Thoracic aorta (tissue), 2 donors: ENCODE measurements at regions not wholly inside any gene's neighbourhood (a gene's known extent, or its start where the extent isn't known, plus 50 kb on each side); places are given as distances from the start of the nearest gene placed in this dataset.
"Not testable (repeated sequence)": the region's sequence is repeated elsewhere in the genome, so short reads cannot be mapped to it uniquely, and the experiment has no call there.

Experiments used
- ATAC-seq: fragments of 150-250 bp; one replicate; pipeline ENCODE4 v1.8.0; 2017; ENCODE audit warnings: low read depth; ENCODE audit not compliant: insufficient number of reproducible peaks, low FRiP score
- DNase-seq: peaks from one replicate; pipeline ENCODE4 v3.0.0-alpha.2; 2020; ENCODE audit warnings: low spot score
- H3K27ac ChIP-seq, 2 donors: fragments of 200-600 bp; sonication (generic); 1 replicate in 1 of 2; 2 replicates in 1 of 2; pipeline ENCODE4 v1.5.1; 2016; ENCODE audit warnings: mild to moderate bottlenecking in 2 of 2, moderate library complexity in 2 of 2
- H3K27me3 ChIP-seq: fragments of 200-600 bp; sonication (generic); replicated peaks from 2 replicates; pipeline ENCODE4 v1.6.0; 2016; ENCODE audit warnings: mild to moderate bottlenecking; ENCODE audit not compliant: insufficient read depth
- H3K36me3 ChIP-seq: fragments of 200-600 bp; sonication (generic); one replicate; pipeline ENCODE4 v1.5.1; 2016
- H3K4me1 ChIP-seq, 2 donors: fragments of 200-600 bp; sonication (generic); 1 replicate in 1 of 2; 2 replicates in 1 of 2; pipeline versions ENCODE4 v1.5.1 to v1.6.0; 2016; ENCODE audit warnings: low read depth in 2 of 2, mild to moderate bottlenecking in 1 of 2; ENCODE audit not compliant: control insufficient read depth in 1 of 2
- H3K4me3 ChIP-seq: fragments of 200-600 bp; sonication (generic); 2 replicates; pipeline ENCODE4 v1.5.1; 2016; ENCODE audit warnings: mild to moderate bottlenecking
- H3K9me3 ChIP-seq: fragments of 200-600 bp; sonication (generic); 2 replicates; pipeline ENCODE4 v1.5.1; 2016
- TF ChIP-seq, protein P1 (sequence below): fragments of 200-600 bp; sonication (generic); IDR thresholded peaks from one replicate; pipeline ENCODE4 v1.5.1; 2019; ENCODE audit warnings: antibody characterized with exemption

GRCh38 chr4:107363125-107363524 lies 327.0 kb upstream of the DKK2 start:
- no peaks in the 10 kb centered on the region for H3K27me3 ChIP-seq
- no peak overlapping the region for H3K4me3 ChIP-seq
- TF ChIP-seq, protein P1, sequence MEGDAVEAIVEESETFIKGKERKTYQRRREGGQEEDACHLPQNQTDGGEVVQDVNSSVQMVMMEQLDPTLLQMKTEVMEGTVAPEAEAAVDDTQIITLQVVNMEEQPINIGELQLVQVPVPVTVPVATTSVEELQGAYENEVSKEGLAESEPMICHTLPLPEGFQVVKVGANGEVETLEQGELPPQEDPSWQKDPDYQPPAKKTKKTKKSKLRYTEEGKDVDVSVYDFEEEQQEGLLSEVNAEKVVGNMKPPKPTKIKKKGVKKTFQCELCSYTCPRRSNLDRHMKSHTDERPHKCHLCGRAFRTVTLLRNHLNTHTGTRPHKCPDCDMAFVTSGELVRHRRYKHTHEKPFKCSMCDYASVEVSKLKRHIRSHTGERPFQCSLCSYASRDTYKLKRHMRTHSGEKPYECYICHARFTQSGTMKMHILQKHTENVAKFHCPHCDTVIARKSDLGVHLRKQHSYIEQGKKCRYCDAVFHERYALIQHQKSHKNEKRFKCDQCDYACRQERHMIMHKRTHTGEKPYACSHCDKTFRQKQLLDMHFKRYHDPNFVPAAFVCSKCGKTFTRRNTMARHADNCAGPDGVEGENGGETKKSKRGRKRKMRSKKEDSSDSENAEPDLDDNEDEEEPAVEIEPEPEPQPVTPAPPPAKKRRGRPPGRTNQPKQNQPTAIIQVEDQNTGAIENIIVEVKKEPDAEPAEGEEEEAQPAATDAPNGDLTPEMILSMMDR: no peak
- H3K9me3 ChIP-seq: no peaks in the 10 kb centered on the region
- H3K27ac ChIP-seq: no peak overlapping the region
- no peaks in the 10 kb centered on the region for H3K4me1 ChIP-seq
- H3K36me3 ChIP-seq: no peaks in the 10 kb centered on the region
- no peak for ATAC-seq
- no peak for DNase-seq

DNA sequence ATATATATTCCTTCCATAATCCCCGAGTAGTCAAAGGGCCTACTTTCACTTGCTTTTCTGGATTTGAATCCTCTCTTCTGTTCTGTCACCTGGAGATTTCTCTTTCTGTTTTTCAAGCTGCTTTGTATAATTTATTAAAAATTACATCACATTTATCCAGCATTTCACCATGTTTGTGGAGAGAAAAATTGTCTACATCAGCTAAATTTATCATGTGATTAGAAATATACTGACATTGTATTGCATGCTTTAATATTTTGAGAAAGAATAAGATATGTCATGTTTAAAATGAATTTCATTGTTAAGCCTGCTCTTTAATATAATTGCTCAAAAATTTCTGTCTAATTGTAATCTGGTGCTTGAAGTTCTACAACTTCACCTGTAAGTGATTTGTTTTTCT lies 323.1 kb upstream of the DKK2 start:
- no peak for DNase-seq
- H3K4me3 ChIP-seq: no peak overlapping the region
- TF ChIP-seq, protein P1: no peak

GRCh38 chr4:107354304-107354703 lies 318.2 kb upstream of the DKK2 start:
- H3K4me1 ChIP-seq, H3K27me3 ChIP-seq, H3K27ac ChIP-seq, DNase-seq, ATAC-seq, H3K4me3 ChIP-seq, H3K36me3 ChIP-seq, H3K9me3 ChIP-seq: not testable (repeated sequence)

More for the DNA sequence above, 323.1 kb upstream of the DKK2 start:
- no peaks in the 10 kb centered on the region for H3K4me1 ChIP-seq
- no peak for ATAC-seq
- no peak overlapping the region for H3K27ac ChIP-seq
- no peaks in the 10 kb centered on the region for H3K36me3 ChIP-seq
- H3K9me3 ChIP-seq: no peaks in the 10 kb centered on the region
- H3K27me3 ChIP-seq: no peaks in the 10 kb centered on the region

GRCh38 chr4:107351196-107351595 lies 315.1 kb upstream of the DKK2 start:
- ATAC-seq (no peak), DNase-seq (no peak)
- Histone ChIP-seq H3K27me3 (no peaks in the 10 kb centered on the region), H3K4me3 (no peak overlapping the region), H3K4me1 (no peaks in the 10 kb centered on the region), H3K27ac (no peak overlapping the region), H3K36me3 (no peaks in the 10 kb centered on the region), H3K9me3 (no peaks in the 10 kb centered on the region)
- TF ChIP-seq, protein P1: no peak

- ATAC-seq: no peak
Measured at GRCh38 chr4:107349732-107350131, 313.6 kb upstream of the DKK2 start.

DNA sequence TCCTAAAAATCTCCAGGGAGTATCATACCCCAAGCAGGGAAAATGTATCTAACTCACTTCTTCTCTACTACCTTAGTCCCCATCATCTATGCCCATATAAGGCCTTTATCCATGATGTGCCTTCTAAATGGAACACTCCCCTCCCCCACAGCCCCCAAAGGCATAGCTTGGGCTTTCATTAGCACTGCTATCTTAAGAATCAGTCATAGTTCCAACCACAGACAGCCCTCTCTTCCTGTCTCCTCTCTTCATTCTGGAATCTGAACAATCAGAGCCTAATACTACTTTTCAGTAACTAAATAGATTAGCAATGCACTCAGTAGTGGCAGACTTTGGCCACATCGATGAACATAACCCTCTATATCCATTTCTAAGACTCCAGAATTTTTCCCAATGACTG lies 313.2 kb upstream of the DKK2 start:
- no peaks in the 10 kb centered on the region for H3K4me1 ChIP-seq

More at GRCh38 chr4:107349732-107350131, 313.6 kb upstream of the DKK2 start:
- TF ChIP-seq, protein P1: no peak
- Histone ChIP-seq H3K27me3 (no peaks in the 10 kb centered on the region), H3K4me3 (no peak overlapping the region), H3K36me3 (no peaks in the 10 kb centered on the region), H3K27ac (no peak overlapping the region), H3K9me3 (no peaks in the 10 kb centered on the region), H3K4me1 (no peaks in the 10 kb centered on the region)
- DNase-seq: no peak

More for the DNA sequence above, 313.2 kb upstream of the DKK2 start:
- DNase-seq (no peak), ATAC-seq (no peak)
- no peaks in the 10 kb centered on the region for H3K27me3 ChIP-seq
- H3K4me3 ChIP-seq: no peak overlapping the region
- no peaks in the 10 kb centered on the region for H3K36me3 ChIP-seq
- H3K9me3 ChIP-seq: no peaks in the 10 kb centered on the region
- TF ChIP-seq, protein P1: no peak
- no peak overlapping the region for H3K27ac ChIP-seq
